ENCODE measurements at regions not wholly inside any gene's neighbourhood (a gene's known extent, or its start where the extent isn't known, plus 50 kb on each side); places are given as distances from the start of the nearest gene placed in this dataset.

DNA sequence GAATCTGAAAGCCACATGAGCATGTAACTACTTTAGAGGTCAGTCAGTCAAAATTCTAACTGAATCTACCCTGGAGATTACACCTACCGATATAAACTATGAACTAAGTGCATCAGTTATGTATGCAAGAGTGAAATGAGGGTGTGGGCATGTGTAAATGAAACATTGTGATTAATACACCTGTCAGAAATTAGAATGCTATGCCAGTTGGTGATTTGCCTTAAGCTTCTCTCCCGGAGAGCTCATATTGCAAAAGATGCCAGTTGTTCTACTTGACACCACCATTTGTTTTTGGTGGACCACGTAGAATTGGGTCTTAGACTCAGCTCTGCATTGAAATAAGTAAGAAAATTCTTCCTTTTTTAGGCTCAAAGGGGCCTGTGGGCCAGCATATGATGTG, 91.0 kb upstream of the KBTBD8 start:
- H3K4me2 ChIP-seq (ENCODE audit: insufficient read depth, low read length, poor library complexity, severe bottlenecking): no peak overlapping the region
- H4K91ac ChIP-seq (ENCODE audit: low read depth, low read length, poor library complexity): no peak overlapping the region
- H3K4me1 ChIP-seq (ENCODE audit: control insufficient read depth in 2 of 2, insufficient read depth in 1 of 2, low read depth in 1 of 2, low read length in 2 of 2): peaks cover 0 to 2% of the 10 kb centered on the region in 2 donors
- no peak overlapping the region for H4K8ac ChIP-seq (ENCODE audit: low read depth, low read length)
- H2BK15ac ChIP-seq (ENCODE audit: low read length): no peak overlapping the region
- no peaks in the 10 kb centered on the region for H3K36me3 ChIP-seq (replicated peaks in 1 of 2; ENCODE audit: control insufficient read depth in 2 of 2, insufficient read depth in 2 of 2, low read length in 2 of 2)
- no peak overlapping the region for H3K23ac ChIP-seq (ENCODE audit: low read depth, low read length, poor library complexity)
- H3K4ac ChIP-seq (ENCODE audit: low read length): no peak overlapping the region
- no peak overlapping the region for H2AFZ ChIP-seq (ENCODE audit: low read length)
- H3K18ac ChIP-seq (ENCODE audit: low read length): no peak overlapping the region
- WGBS, 2 donors (ENCODE audit: extremely low coverage in 2 of 2, insufficient read length in 2 of 2, insufficient replicate concordance in 1 of 2): no CpG with 5 or more reads among the region's 3 CpGs
- no peak overlapping the region for H3K4me3 ChIP-seq (ENCODE audit: low read length in 2 of 2)
- no peak overlapping the region for H2BK5ac ChIP-seq (ENCODE audit: low read length)
- no peak for DNase-seq (ENCODE audit: low spot score)
- H3K14ac ChIP-seq (ENCODE audit: low read length): no peak overlapping the region
- no peaks in the 10 kb centered on the region for H3K27me3 ChIP-seq (ENCODE audit: control insufficient read depth in 3 of 3, insufficient read depth in 3 of 3, low read depth in 1 of 3, low read length in 3 of 3)
- no peak overlapping the region for H3K27ac ChIP-seq (replicated peaks; ENCODE audit: low read length)
- H3K79me1 ChIP-seq (ENCODE audit: low read depth, low read length): no peaks in the 10 kb centered on the region
- no peak overlapping the region for H2AK5ac ChIP-seq (ENCODE audit: low read depth, low read length)
- H3K9ac ChIP-seq (ENCODE audit: low read depth, low read length, poor library complexity): no peak overlapping the region
- H2BK120ac ChIP-seq (ENCODE audit: low read depth, low read length): no peak overlapping the region
- no peak overlapping the region for H2BK12ac ChIP-seq (ENCODE audit: low read length)
- peaks cover 0 to 16% of the 10 kb centered on the region in 2 donors for H3K9me3 ChIP-seq (replicated peaks in 1 of 2; ENCODE audit: control insufficient read depth in 2 of 2, insufficient read depth in 1 of 2, low read depth in 1 of 2, low read length in 2 of 2)

DNA sequence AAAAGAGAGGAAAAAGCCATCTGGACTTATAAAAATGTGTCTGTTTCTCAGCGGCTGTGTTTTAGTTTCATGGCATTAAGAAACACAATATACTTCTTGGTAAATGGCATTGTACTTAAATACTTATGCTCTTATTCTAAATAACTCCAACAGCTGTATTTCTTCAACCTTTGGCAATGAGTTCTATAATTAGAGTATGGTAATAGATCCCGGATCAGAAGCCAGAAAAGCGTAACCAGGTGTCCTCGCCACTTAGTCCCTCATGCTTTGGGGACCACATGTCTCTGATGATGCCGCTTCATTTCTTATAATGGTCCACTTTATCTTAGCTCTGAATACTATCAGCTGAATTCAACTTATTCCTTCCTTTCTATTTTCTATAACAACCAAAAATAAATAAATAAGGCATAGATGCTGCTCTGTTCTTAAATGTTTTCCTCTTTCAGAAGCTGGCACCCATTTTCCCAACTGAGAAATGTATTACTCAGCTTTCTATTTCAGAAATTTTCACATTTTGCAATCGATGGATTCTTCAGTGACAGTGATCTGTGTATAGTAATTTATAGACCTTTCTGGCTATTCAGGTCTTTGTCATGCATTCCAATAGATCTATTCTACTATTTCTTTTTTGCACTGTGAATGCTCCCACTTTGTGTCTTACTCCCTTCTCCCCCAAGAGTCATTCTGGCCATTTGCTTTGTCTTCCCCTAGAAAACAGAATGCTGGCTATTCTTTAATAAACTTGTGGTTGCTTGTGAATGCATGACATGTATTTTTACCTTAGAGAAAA, 87.6 kb upstream of the KBTBD8 start:
- no peak overlapping the region for H3K4me2 ChIP-seq (ENCODE audit: insufficient read depth, low read length, poor library complexity, severe bottlenecking)
- H3K4ac ChIP-seq (ENCODE audit: low read length): no peak overlapping the region
- H2BK120ac ChIP-seq (ENCODE audit: low read depth, low read length): no peak overlapping the region
- no peak overlapping the region for H3K9ac ChIP-seq (ENCODE audit: low read depth, low read length, poor library complexity)
- H3K4me3 ChIP-seq (ENCODE audit: low read length in 2 of 2): no peak overlapping the region
- no peak overlapping the region for H3K14ac ChIP-seq (ENCODE audit: low read length)
- H4K8ac ChIP-seq (ENCODE audit: low read depth, low read length): no peak overlapping the region
- no peak overlapping the region for H2AK5ac ChIP-seq (ENCODE audit: low read depth, low read length)
- H3K23ac ChIP-seq (ENCODE audit: low read depth, low read length, poor library complexity): no peak overlapping the region
- no peaks in the 10 kb centered on the region for H3K36me3 ChIP-seq (replicated peaks in 1 of 2; ENCODE audit: control insufficient read depth in 2 of 2, insufficient read depth in 2 of 2, low read length in 2 of 2)
- H2AFZ ChIP-seq (ENCODE audit: low read length): no peak overlapping the region
- no peak overlapping the region for H3K27ac ChIP-seq (replicated peaks; ENCODE audit: low read length)
- H3K79me1 ChIP-seq (ENCODE audit: low read depth, low read length): no peaks in the 10 kb centered on the region
- no peaks in the 10 kb centered on the region for H3K27me3 ChIP-seq (ENCODE audit: control insufficient read depth in 3 of 3, insufficient read depth in 3 of 3, low read depth in 1 of 3, low read length in 3 of 3)
- H3K18ac ChIP-seq (ENCODE audit: low read length): no peak overlapping the region
- no peak overlapping the region for H2BK12ac ChIP-seq (ENCODE audit: low read length)
- no peak overlapping the region for H4K91ac ChIP-seq (ENCODE audit: low read depth, low read length, poor library complexity)
- H2BK5ac ChIP-seq (ENCODE audit: low read length): no peak overlapping the region
- DNase-seq (ENCODE audit: low spot score): no peak
- H2BK15ac ChIP-seq (ENCODE audit: low read length): no peak overlapping the region
- H3K9me3 ChIP-seq (replicated peaks in 1 of 2; ENCODE audit: control insufficient read depth in 2 of 2, insufficient read depth in 1 of 2, low read depth in 1 of 2, low read length in 2 of 2): peaks cover 3 to 26% of the 10 kb centered on the region in 2 donors
- peaks cover 0 to 2% of the 10 kb centered on the region in 2 donors for H3K4me1 ChIP-seq (ENCODE audit: control insufficient read depth in 2 of 2, insufficient read depth in 1 of 2, low read depth in 1 of 2, low read length in 2 of 2)
- WGBS, 2 donors (ENCODE audit: extremely low coverage in 2 of 2, insufficient read length in 2 of 2, insufficient replicate concordance in 1 of 2): no CpG with 5 or more reads among the region's 6 CpGs

- no peak overlapping the region for H4K8ac ChIP-seq (ENCODE audit: low read depth, low read length)
- no peak overlapping the region for H3K14ac ChIP-seq (ENCODE audit: low read length)
- H3K23ac ChIP-seq (ENCODE audit: low read depth, low read length, poor library complexity): no peak overlapping the region
- H2BK120ac ChIP-seq (ENCODE audit: low read depth, low read length): no peak overlapping the region
- no peak overlapping the region for H2BK15ac ChIP-seq (ENCODE audit: low read length)
- no peak for DNase-seq (ENCODE audit: low spot score)
- H3K36me3 ChIP-seq (replicated peaks in 1 of 2; ENCODE audit: control insufficient read depth in 2 of 2, insufficient read depth in 2 of 2, low read length in 2 of 2): no peaks in the 10 kb centered on the region
- peaks cover 0 to 2% of the 10 kb centered on the region in 2 donors for H3K4me1 ChIP-seq (ENCODE audit: control insufficient read depth in 2 of 2, insufficient read depth in 1 of 2, low read depth in 1 of 2, low read length in 2 of 2)
- no peak overlapping the region for H3K4me2 ChIP-seq (ENCODE audit: insufficient read depth, low read length, poor library complexity, severe bottlenecking)
- H3K18ac ChIP-seq (ENCODE audit: low read length): no peak overlapping the region
- no peak overlapping the region for H2AFZ ChIP-seq (ENCODE audit: low read length)
- H3K9ac ChIP-seq (ENCODE audit: low read depth, low read length, poor library complexity): no peak overlapping the region
- no peak overlapping the region for H2BK12ac ChIP-seq (ENCODE audit: low read length)
- no peak overlapping the region for H3K4ac ChIP-seq (ENCODE audit: low read length)
- no peak overlapping the region for H2AK5ac ChIP-seq (ENCODE audit: low read depth, low read length)
- H2BK5ac ChIP-seq (ENCODE audit: low read length): no peak overlapping the region
- peaks cover 3 to 26% of the 10 kb centered on the region in 2 donors for H3K9me3 ChIP-seq (replicated peaks in 1 of 2; ENCODE audit: control insufficient read depth in 2 of 2, insufficient read depth in 1 of 2, low read depth in 1 of 2, low read length in 2 of 2)
- no peaks in the 10 kb centered on the region for H3K27me3 ChIP-seq (ENCODE audit: control insufficient read depth in 3 of 3, insufficient read depth in 3 of 3, low read depth in 1 of 3, low read length in 3 of 3)
- no peak overlapping the region for H3K27ac ChIP-seq (replicated peaks; ENCODE audit: low read length)
- no peaks in the 10 kb centered on the region for H3K79me1 ChIP-seq (ENCODE audit: low read depth, low read length)
- no peak overlapping the region for H3K4me3 ChIP-seq (ENCODE audit: low read length in 2 of 2)
- H4K91ac ChIP-seq (ENCODE audit: low read depth, low read length, poor library complexity): no peak overlapping the region
These were observed 85.8 kb upstream of the KBTBD8 start for GRCh38 chr3:66912306-66912705.

GRCh38 chr3:66922058-66922457, 76.0 kb upstream of the KBTBD8 start:
- H2BK15ac ChIP-seq (ENCODE audit: low read length): no peak overlapping the region
- no CpG with 5 or more reads among the region's 2 CpGs for WGBS, 2 donors (ENCODE audit: extremely low coverage in 2 of 2, insufficient read length in 2 of 2, insufficient replicate concordance in 1 of 2)
- no peak overlapping the region for H4K8ac ChIP-seq (ENCODE audit: low read depth, low read length)
- no peak overlapping the region for H3K23ac ChIP-seq (ENCODE audit: low read depth, low read length, poor library complexity)
- no peak overlapping the region for H3K9ac ChIP-seq (ENCODE audit: low read depth, low read length, poor library complexity)
- no peaks in the 10 kb centered on the region for H3K36me3 ChIP-seq (replicated peaks in 1 of 2; ENCODE audit: control insufficient read depth in 2 of 2, insufficient read depth in 2 of 2, low read length in 2 of 2)
- no peaks in the 10 kb centered on the region for H3K27me3 ChIP-seq (ENCODE audit: control insufficient read depth in 3 of 3, insufficient read depth in 3 of 3, low read depth in 1 of 3, low read length in 3 of 3)
- H3K79me1 ChIP-seq (ENCODE audit: low read depth, low read length): no peaks in the 10 kb centered on the region
- H3K9me3 ChIP-seq (replicated peaks in 1 of 2; ENCODE audit: control insufficient read depth in 2 of 2, insufficient read depth in 1 of 2, low read depth in 1 of 2, low read length in 2 of 2): no peaks in the 10 kb centered on the region
- H2BK120ac ChIP-seq (ENCODE audit: low read depth, low read length): no peak overlapping the region
- no peak for DNase-seq (ENCODE audit: low spot score)
- H3K18ac ChIP-seq (ENCODE audit: low read length): no peak overlapping the region
- no peak overlapping the region for H2BK5ac ChIP-seq (ENCODE audit: low read length)
- H2BK12ac ChIP-seq (ENCODE audit: low read length): no peak overlapping the region
- H2AK5ac ChIP-seq (ENCODE audit: low read depth, low read length): no peak overlapping the region
- no peak overlapping the region for H4K91ac ChIP-seq (ENCODE audit: low read depth, low read length, poor library complexity)
- H3K4ac ChIP-seq (ENCODE audit: low read length): no peak overlapping the region
- H2AFZ ChIP-seq (ENCODE audit: low read length): peak overlapping the region; percentile 46
- no peak overlapping the region for H3K4me2 ChIP-seq (ENCODE audit: insufficient read depth, low read length, poor library complexity, severe bottlenecking)
- H3K4me1 ChIP-seq (ENCODE audit: control insufficient read depth in 2 of 2, insufficient read depth in 1 of 2, low read depth in 1 of 2, low read length in 2 of 2): peaks cover 3 to 9% of the 10 kb centered on the region in 2 donors
- no peak overlapping the region for H3K4me3 ChIP-seq (ENCODE audit: low read length in 2 of 2)
- H3K27ac ChIP-seq (replicated peaks; ENCODE audit: low read length): no peak overlapping the region
- H3K14ac ChIP-seq (ENCODE audit: low read length): no peak overlapping the region

Data from neuronal stem cell (in vitro differentiated cells).